GOT3 (cell line): ENCODE measurements at regions not wholly inside any gene's neighbourhood (a gene's known extent, or its start where the extent isn't known, plus 50 kb on each side); places are given as distances from the start of the nearest gene placed in this dataset.
"Not testable (repeated sequence)": the region's sequence is repeated elsewhere in the genome, so short reads cannot be mapped to it uniquely, and the experiment has no call there.

ENCODE experiments used
- DNase-seq: peaks from one replicate; lab custom pipeline; 2025; ENCODE audit warnings: mixed read lengths; lab: John Stamatoyannopoulos, UW

DNA sequence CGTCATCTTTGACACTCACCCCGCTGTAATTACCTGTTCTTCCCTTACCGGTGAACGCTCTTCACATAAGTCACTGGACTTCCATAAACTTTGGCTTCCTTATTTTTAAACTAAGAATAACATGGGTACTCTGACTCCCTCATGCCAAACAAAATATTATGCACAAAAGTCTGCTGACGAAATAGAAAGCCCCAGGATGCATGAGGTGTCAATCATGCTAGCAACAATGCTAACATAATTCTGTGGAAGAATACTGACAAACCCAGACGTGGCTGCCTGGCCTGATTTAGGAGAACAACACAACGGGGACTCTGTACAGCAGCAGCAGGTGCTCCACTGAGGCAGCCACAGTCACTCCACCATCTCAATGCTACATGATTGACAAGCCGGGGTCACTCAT lies 137.5 kb downstream of the CCDC71L start:
- DNase-seq = no peak

DNA sequence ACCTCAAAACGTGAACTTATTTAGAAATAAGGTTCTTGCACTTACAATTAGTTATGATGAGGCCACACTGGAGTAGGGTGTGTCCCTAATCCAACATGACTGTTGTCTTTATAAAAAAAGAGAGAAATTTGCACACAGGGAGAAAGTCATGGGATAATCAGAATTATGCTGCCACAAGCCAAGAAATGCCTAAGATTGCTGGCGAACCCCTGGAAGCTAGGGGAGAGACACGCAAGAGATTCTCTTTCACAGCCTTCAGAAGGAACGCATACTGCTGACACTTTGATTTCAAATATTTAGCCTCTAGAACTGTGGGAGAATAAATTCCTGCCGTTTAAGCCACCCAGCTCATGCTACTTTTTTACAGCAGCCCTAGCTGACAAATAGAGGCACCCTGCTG lies 138.3 kb downstream of the CCDC71L start:
- no peak for DNase-seq

DNA sequence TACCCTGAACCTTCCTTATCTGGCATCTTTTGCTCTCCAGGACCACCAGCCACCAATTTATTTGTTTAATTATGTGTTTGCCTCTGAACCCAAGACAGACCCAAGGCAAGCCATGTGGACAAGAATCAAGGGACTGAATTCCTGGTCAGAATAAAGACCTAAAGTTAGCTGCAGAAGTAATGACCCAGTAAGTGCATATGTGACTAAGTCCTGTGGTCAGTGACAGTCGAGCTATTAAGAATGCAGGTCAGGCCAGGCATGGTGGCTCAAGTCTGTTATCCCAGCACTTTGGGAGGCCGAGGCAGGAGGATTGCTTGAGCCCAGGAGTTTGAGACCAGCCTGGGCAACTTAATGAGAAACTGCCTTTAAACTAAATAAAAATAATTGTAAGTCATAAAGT lies 139.4 kb downstream of the CCDC71L start:
- no peak for DNase-seq

DNA sequence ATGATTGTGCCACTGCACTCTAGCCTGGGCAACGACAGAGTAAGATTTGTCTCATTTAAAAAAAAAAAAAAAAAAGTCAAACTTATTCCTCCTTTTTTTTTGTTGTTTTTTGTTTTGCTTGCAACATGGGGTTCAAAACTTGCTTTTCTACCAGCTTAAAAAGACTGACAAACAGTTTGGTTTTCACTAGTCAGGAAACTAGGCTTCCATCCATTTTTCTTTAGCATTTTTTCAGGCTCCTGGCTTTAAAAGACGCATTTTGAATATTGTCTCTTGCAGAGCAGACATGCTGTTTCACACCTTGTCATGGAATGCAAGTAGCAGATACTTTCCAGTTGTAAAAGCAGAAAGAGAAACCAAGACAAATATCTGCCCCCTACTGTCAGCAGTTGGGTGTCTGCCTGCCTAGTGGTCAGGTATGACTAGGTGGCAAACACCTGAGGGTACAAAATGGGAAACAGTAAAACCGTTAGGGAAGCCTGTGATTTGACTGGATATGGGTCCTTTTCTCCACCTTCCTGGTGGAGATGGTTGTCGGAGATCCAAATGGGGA lies 139.9 kb downstream of the CCDC71L start:
- DNase-seq = no peak

DNA sequence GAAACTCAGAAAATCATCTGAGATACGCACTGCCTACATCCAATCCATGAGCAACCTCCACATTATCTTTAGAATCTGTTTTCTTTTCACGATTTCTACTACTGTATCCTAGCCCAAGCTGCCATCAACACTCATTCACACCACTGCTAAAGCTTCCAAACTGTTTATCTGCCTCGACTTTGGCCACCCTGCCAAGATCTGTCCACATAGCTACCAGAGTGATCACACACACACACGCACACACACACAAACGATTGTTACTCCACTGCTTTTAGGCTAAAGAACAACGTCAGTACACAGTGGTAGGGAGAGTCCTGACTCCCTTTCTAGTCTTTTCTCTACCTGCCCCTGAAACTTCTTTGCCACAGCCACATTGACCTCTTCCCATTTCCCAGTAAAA lies 142.0 kb downstream of the CCDC71L start:
- DNase-seq = no peak

DNA sequence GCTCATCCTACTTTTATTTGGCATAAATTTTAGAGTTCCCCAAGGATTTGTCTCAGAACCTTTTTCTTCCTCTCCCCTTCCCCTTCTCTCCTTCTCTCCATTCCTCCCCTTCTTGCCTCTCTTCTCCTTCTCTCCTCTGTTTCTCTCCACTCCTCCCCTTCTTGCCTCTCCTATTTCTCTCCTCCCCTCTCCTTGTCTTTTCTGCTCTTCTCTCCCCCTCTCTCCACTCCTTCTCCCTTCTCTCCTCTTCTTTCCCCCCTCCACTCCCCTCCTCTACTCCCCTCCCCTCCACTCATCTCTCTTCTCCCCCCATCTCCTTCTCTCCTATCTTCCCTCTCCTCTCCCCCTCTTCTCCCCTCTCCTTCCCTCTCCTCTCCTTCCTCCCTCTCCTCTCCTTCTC lies 142.7 kb downstream of the CCDC71L start:
- no peak for DNase-seq

DNA sequence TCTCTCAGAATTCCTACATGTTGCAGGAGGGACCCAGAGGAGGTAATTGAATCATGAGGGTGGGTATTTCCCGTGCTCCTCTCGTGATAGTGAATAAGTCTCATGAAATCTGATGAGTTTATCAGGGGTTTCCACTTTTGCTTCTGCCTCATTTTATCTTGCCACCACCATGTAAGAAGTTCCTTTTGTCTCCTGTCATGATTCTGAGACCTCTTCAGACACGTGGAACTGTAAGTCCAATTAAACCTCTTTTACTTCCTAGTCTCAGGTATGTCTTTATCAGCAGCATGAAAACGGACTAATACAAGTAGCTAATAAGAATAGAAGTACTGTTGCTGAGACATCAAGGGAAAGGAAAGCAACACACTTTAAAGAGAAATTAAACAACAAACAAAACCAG lies 143.4 kb downstream of the CCDC71L start:
- no peak for DNase-seq

DNA sequence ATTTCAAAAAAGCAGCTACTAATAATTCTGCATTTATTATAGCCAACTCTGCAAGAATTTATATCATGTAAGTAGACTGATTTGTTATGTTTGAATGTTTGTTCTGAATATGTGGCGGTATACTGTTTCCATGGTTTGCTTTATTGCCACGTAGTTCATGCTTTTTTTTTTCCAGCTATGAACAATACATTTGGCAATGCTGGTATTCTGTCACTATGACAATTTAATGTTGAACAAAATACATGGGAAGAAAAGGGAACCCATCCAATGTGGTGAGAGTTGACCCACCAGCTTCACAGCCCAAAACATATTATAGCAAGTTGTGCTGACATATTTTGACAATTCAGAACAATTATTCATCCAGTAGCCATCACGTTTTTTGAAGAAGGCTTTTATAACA lies 145.6 kb downstream of the CCDC71L start:
- DNase-seq = no peak

DNA sequence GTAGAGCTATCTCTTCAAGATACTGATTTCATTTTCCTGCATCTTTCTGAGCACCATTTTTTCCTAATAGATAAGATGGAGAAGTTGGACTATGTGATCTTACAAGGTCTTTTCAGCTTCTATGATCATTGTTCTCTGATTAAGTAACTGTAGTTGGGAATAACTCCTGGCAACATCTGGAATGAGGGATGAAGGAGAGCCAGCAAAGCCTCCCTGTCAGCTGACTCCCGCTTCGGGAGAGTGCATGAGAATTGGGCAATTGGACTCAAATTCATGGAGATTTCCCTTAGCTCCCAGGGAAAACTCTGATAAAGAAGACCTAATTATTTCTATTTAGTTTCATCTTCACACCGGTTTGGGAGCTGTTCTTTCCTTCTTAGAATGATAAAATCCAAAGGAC lies 146.1 kb downstream of the CCDC71L start:
- no peak for DNase-seq

DNA sequence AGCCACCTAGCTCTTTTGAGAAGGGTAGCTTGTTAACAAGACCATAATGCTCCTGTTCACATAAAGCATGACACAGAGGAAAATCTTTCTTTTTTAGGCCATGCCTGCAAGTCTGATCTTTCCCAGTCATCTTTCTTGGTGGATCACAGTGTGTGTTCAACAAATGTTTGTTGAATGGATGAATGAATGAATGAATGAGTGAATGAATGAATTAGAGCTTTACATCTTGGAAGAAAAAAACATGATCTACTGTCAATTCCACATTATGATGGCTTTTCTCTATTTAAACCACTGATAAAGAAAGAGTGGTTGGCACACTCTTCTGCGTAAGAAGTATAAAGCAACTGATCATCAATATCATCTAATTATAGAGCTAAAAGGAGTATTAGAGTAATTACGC lies 148.7 kb downstream of the CCDC71L start:
- DNase-seq = no peak

DNA sequence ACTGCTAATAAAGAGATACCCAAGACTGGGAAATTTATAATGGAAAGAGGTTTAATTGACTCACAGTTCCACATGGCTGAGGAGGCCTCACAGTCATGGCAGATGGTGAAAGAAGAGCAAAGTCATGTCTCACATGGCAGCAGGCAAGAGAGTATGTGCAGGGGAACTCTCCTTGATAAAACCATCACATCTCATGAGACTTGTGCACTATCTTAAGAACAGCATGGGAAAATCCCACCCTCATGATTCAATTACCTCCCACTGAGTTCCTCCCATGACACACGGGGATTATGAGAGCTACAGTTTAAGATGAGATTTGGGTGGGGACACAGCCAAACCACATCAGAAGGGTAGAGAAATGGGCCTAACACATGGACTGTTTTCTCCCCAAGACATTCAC lies 156.3 kb downstream of the CCDC71L start:
- DNase-seq = no peak

DNA sequence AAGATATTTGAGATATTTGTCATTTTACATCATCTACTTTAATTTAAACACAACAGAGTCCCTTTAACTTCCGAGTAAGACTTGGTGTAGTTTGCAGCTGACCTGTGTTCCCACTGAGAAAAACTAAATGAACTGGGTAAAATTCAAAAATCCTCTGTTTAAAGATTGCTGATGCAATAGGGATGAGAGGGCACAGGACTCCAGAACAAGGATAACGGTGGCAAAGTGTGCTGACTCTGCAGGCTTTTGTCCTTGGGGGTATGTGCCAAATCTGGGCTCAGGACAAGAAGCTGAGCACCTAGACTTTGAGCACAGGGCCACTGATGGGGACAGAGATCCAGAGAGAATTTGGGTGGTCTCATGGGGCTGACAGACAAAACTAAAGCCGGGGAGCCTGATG lies 156.8 kb downstream of the CCDC71L start:
- DNase-seq = no peak

DNA sequence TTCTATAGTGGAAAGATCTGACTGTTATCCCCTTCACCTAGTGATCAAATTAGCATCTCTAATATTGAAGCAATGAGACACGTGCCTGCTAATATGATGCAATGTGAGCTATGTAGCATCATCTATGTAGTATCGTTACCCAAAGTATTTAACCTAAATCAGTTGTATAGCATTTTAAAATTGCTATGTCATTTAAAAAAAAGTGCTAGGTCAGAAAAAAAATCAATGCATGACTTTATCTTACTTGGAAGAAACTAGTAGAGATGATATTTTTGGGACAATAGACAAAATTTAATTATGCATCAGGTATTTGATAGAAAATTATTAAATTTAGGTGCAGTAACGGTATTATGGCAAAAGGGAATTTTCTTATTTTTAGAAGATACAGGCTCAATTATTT lies 157.3 kb downstream of the CCDC71L start:
- no peak for DNase-seq

DNA sequence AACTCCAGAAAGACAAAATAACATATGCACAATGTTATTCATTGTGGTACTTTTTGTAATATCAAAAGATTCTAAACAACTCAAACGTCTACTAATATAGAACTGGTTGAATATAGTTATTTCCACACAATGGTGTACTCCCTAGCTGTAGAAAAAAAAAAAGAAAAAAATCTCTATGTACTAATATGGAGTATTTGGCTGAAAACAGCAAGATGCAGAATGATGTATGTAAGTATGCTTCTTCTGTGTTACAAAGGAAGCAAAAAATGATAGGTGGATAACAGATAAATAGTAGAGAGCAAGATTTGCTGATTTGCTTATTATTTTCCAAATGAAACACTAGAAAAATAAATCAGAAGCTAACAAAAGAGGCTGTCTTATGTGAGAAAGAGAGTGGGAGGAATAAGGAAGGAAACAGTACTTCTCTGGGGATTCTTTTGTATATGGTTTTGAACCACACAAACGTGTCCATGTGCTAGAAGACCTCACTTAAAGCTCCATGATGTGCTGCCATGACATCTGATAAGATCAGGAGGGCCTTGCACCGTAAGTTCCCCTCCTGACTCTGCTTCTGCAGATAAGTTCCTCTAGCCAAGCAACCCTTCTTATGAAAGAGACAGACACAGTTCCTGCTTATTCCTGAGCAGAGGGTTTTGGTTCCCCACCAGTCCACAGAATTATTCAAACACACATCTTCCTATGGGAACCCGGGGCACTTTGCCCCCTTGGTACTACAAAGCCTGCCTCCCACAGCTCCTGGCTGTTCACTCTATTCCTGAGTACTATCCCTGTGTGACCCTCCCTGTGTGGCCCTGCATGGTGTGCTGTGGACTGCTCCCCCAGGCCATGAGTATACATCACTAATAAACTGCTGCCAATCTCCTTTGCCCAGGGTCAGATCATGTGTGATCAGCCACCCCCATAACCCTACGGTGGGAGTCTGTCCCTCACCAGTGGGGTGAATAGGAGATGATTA lies 159.1 kb downstream of the CCDC71L start:
- no peak for DNase-seq

DNA sequence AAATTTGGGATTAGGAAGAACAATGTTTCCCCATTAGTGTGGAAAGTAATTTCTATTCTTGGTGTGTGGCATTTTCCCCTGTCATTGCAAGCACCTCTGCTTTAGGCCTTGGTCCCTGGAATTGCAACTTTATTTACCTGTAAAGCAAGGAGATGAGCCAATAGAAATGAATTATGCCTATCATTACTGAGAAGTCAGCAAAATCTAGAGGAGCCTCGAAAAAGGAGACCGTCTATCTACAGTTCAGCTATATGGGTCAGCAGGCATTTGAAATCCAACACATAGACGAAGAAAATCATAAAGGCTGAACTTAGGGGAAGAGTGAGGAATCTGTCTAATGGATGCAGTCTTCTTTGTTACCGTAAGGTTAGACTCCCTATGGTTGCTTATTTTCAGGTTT lies 161.1 kb downstream of the CCDC71L start:
- no peak for DNase-seq

DNA sequence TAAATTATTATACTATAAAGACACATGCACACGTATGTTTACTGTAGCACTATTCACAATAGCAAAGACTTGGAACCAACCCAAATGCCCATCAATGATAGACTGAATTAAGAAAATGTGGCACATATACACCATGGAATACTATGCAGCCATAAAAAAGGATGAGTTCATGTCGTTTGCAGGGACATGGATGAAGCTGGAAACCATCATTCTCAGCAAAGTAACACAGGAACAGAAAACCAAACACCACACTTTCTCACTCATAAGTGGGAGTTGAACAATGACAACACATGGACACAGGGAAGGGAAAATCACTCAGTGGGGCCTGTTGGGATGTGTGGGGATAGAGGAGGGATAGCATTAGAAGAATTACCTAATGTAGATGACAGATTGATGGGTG lies 163.0 kb downstream of the CCDC71L start:
- DNase-seq = not testable (repeated sequence)

DNA sequence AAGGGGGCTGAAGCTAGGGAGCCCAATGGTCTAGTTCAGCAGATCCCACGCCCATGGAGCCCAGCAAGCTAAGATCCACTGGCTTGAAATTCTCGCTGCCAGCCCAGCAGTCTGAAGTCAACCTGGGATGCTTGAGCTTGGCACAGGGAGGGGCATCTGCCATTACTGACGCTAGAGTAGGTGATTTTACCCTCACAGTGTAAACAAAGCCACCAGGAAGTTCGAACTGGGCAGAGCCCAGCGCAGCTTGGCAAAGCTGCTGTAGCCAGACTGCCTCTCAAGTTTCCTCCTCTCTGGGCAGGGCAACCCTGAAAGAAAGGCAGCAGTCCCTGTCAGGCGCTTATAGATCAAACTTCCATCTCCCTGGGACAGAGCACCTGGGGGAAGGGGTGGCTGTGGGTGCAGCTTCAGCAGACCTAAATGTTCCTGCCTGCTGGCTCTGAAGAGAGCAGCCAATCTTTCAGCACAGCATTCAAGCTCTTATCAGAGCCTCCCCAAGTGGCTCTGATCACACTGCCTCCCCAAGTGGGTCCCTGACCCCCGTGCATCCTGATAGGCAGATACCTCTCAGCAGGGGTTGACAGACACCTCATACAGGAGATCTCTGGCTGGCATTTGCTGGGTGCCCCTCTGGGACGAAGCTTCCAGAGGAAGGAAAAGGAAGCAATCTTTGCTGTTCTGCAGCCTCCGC lies 167.8 kb downstream of the CCDC71L start:
- no peak for DNase-seq

DNA sequence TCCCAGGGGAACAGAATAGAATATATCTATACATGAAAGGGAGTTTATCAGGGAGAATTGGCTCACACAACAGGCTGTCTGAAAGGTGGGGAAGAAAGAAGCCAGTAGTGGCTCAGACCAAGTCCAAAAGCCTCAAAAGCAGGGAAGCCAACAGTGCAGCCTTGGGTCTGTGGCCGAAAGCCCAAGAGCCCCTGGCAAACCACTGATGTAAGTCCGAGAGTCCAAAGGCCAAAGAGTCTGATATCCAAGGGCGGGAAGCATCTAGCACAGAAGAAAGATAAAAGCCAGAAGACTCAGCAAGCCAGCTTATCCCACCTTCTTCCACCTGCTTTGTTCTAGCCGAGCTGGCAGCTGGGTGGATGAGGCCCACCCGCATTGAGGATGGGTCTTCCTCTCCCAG lies 172.5 kb downstream of the CCDC71L start:
- no peak for DNase-seq

DNA sequence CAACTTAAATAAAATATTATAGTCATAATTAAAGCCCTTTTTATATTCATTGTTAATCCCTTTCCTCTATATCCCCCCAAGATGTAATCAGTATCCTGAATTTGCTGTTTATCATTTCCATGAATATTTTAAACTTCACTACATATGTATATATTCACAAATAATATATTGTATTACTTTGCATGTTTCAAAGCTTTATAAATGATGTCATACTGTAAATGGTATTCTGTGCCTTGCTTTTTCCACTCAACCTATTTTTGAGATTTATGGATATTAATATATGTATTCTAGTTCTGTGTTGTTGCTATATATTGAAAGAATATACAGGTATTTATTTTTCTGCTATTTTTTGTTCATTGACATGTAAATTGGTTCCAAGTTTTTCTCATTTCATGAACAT lies 173.1 kb downstream of the CCDC71L start:
- no peak for DNase-seq

DNA sequence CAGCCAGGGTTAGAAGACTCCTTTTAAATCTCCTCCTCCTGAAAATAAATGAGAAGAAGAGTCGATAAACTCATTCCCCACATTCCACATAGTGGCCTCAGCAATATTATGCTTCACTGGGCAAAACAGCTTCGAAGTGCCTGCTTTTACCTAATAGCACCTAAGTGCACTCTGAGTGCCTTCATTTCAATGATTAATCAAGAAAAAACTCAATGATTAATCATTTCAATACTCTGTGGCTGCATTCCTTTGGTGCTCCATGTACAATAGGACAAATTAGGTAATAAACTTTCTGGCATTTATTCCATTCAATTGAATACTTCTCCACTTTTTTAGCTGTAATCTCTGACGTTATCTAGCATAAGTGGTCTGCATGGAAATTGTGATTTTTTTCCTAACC lies 174.6 kb downstream of the CCDC71L start:
- no peak for DNase-seq

DNA sequence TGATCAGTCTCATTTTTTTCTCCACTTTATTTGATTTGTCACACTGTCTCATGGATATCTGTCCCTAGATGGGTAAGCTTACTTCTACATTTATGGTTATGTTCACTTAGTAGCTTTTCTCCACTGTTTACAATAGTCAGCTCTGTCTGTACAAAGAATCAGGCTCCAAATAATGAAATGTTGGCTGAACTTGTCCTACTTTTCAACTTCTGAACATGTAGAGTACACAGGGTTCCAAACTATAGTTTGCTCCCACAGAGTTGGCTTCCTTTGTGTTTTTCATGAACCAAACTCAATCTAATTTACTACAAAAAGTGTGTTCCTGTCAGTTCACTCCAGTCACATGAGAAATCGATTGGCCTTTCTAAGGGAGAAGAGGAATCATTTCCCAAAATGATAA lies 175.0 kb downstream of the CCDC71L start:
- DNase-seq = no peak

DNA sequence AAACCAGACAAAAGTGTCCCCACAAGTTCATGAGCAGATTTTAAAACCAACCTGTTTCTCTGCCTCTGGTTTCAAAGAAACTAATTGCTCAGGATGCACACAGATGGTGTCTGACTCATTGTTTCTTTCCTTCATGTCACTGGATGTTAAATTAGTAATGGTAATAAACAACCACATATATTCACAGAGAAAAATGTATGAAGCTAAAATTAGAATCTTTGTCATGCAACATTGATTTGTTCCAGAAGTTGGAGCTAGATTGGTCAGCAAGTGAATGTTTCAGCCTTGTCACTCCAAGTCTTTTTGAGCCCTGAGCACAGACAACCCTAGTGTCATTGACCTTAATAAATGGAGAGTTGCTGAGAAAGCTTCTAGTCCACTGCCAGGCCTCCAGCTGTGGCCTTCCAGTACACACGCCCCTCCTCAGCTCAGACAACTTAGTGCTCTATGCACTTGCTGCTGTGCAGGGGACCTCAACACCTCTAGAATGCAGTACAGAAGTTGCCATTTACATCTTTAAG lies 175.9 kb downstream of the CCDC71L start:
- no peak for DNase-seq

DNA sequence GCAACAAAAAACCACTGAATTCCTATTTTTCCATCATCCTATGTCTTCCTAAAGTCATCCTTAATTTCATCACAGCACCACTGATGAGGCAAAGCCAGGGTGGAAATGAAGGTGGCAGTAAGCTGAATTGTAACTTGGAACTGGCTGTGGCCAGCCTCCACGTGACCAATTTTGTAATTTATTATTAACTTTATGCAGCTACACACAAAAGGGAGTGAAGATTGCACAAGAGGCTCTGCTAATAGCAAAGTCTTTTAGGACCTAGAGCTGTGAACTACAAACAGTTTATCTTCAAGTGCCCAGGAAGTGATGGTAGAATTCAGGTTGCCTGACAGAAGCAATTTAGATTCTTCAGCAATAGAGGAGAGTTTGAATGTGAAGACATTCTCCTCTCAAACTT lies 176.4 kb downstream of the CCDC71L start:
- DNase-seq = no peak
